Amygdala (tissue), 56 donors: ENCODE measurements at regions not wholly inside any gene's neighbourhood (a gene's known extent, or its start where the extent isn't known, plus 50 kb on each side); places are given as distances from the start of the nearest gene placed in this dataset.

Experiments
- DNase-seq, 56 donors: peaks; one replicate each; lab custom pipeline; 2025; lab: John Stamatoyannopoulos, UW

GRCh38 chr2:5494212-5494611, 198.0 kb upstream of the SOX11 start:
- DNase-seq = no peak

- DNase-seq = no peak
These were observed 196.6 kb upstream of the SOX11 start for GRCh38 chr2:5495586-5495985.

DNA sequence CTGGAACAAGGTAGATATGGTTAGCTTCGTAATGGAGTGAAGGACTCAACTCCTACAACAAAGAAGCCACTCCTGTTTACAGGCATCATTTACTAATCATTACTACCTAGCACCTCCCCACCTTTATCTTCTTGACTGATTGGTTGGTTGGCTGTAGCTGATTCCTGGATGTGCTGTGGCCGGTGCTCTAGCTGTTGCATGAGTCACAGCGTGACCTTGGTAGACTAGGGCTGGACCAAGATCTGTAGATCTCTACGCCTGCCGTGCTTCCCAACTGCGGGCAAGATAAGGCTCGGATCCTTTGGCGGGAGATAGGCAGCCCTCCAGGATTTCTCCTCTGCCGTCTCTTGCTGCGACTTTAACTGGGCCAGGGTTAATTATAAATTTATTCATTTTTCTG, 194.3 kb upstream of the SOX11 start:
- no peak for DNase-seq

GRCh38 chr2:5501807-5502206, 190.4 kb upstream of the SOX11 start:
- no peak for DNase-seq

GRCh38 chr2:5502385-5502784, 189.8 kb upstream of the SOX11 start:
- DNase-seq = no peak

DNA sequence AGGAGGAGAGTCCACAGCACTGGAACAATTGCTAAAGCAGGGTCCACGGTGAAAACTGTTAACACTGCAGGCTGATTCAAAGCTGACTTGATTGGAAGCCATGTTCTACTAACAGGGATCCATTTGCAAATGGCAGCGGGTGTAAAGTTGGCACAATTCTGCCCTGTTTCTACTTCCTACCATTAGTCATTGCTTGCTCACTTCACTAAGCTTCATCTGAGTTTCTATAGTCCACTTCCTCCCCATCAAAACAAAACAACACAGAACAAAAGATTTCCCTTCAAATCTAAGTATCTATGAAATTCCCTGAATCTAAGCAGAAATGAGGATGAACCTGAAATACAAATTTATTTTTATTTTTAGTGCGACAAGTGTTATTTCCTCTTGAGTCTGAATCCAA, 187.4 kb upstream of the SOX11 start:
- DNase-seq = no peak

DNA sequence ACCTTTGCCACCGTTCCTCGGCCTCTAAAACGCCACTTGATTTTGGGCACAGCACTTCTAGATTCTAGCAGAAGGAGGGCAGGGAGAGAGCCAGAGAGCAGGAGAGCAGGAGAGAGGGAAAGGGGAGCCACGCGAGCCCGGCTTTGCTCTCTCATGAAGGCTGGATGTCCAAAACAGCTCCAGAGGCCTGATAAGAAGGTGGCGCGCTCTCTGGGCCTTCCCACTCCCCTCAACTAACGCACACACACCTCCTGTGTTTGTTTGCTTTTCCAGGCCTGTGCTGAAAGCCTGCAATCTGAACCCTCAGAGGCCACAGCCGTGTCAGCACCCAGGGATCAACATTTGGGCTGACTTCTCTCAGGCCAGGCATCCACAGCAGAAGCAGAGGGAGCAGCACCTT, 184.8 kb upstream of the SOX11 start:
- no peak for DNase-seq

DNA sequence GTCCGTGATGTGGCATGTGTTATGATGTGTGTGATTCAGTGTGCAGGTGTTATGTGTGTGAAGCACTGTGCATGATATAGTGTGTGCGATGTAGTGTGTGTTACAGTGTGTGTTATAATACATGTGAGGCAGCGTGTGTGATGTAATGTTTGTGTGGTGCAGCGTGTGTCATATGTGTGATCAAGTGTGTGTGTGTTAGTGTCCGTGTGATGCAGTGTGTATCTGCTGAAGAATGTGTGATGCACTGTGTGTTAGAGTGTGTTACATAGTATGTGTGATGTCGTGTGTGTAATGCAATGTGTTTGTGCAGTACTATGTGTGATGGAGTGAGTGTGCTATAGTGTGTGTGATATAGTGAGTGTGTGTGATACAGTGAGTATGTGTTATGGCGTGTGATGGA, 182.8 kb upstream of the SOX11 start:
- no peak for DNase-seq

DNA sequence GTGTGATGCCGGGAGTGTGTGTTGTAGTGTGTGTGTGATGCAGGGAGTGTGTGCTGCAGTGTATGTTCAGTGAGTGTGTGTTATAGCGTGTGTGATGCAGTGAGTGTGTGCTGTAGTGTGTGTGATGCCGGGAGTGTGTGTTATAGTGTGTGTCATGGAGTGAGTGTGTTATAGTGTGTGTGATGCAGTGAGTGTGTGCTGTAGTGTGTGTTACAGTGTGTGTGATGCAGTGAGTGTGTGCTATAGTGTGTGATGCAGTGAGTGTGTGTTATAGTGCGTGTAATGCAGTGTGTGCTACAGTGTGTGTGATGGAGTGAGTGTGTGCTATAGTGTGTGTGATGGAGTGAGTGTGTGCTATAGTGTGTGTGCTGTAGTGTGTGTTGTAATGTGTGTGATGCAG, 182.1 kb upstream of the SOX11 start:
- no peak for DNase-seq

GRCh38 chr2:5515693-5516092, 176.5 kb upstream of the SOX11 start:
- no peak for DNase-seq

- DNase-seq = no peak
These were observed 172.9 kb upstream of the SOX11 start for GRCh38 chr2:5519286-5519685.

GRCh38 chr2:5520463-5520972, 171.7 kb upstream of the SOX11 start:
- no peak for DNase-seq

GRCh38 chr2:5521461-5521860, 170.7 kb upstream of the SOX11 start:
- DNase-seq = no peak

DNA sequence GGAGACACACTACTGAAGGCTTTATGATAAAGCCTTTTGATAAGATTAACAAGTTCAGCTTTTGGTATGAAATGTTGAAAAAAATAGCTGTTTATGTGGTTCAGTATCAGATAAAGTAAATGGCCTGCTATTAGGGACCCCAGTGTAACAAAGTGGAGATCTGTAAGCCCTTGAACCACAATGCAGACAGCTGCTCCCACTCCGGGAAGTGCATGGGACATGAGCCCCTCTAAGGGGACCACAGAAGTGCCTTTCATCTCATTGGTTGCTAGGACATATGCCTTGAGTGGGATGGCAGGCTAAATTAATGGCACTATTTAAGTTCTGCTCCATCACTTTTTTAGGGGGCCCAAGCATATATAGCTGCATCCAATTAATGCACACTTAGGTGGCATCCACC, 167.6 kb upstream of the SOX11 start:
- no peak for DNase-seq

- DNase-seq = no peak
These were observed 163.5 kb upstream of the SOX11 start for GRCh38 chr2:5528706-5529105.

GRCh38 chr2:5530011-5530696, 162.0 kb upstream of the SOX11 start:
- DNase-seq = no peak

GRCh38 chr2:5535301-5535700, 156.9 kb upstream of the SOX11 start:
- DNase-seq = no peak

- no peak for DNase-seq
These were observed 154.9 kb upstream of the SOX11 start for GRCh38 chr2:5537180-5537688.

DNA sequence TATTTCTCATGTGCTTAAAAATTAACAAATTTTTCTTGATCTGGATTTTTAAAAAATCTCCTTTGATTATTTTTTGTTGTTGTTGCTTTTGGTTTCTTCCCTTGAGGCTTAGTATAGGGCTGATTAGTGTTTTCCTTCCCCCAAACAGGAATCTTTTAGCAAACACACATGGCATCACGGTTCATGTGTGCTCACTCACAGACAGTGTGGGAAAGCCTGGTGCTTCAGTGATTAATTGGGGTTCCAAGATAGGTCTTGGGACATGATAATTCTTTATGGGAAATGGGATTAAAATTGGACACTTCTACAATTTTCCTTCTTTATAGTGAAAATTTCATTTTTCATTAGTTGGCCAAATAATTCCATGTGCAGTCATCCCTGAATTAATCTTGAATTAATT, 153.9 kb upstream of the SOX11 start:
- no peak for DNase-seq

GRCh38 chr2:5538772-5539171, 153.4 kb upstream of the SOX11 start:
- no peak for DNase-seq

GRCh38 chr2:5539282-5540165, 152.7 kb upstream of the SOX11 start:
- no peak for DNase-seq

DNA sequence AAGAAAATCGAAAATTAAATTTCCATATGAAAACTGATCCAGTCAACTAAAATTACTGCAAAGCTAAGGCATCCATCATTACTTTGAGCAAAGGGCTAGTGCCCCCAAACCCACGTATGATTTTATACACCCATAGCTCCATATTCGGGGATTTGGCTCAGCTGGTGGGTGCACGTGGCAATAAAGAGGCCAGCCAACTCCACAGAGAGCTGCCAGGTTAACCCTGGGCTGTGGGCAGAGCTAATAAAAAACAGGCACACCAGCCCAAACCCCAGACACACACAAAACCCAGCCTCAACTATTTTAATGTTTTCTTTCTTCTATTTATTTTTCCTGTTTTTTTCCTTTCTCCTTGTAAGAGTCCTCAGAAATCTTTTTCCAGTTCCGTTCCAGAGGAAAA, 151.3 kb upstream of the SOX11 start:
- DNase-seq = no peak
